Heart left ventricle (tissue), 13 donors: ENCODE measurements at regions not wholly inside any gene's neighbourhood (a gene's known extent, or its start where the extent isn't known, plus 50 kb on each side); places are given as distances from the start of the nearest gene placed in this dataset.

ENCODE experiments used
- POLR2A ChIP-seq, 2 donors: fragments of 450-650 bp; IDR thresholded peaks; one replicate each; pipeline ENCODE4 v1.6.1; 2017; ENCODE audit warnings: antibody characterized with exemption in 2 of 2, mild to moderate bottlenecking in 2 of 2, moderate library complexity in 2 of 2
- TF ChIP-seq, protein P1 (sequence below), 12 donors: fragments of 200-600 bp; sonication (generic) in 4 of 12; IDR thresholded peaks; one replicate each; pipeline versions ENCODE4 v1.5.0 to v1.8.0; 2018 to 2022; ENCODE audit warnings: antibody characterized with exemption in 12 of 12, mild to moderate bottlenecking in 5 of 12
- donor health status: ischemic (EF 13 %, LVEDD 7.1; RV severe dilation, severe dysfunction).
- donor health status: DM: no; HTN: yes; CAD: no.
- donor health status: DM: no; HTN: no; CAD: no.
- donor health status: ischemic (EF 25% LVEDD 6.9; RV normal size, moderate dysfunction).
- donor health status: ischemic (EF 25% LVEDD 5.7; RV mildly dilated, moderate dysfunction).
- donor health status: ischemic (EF 35%, LVEDD 5.7; RV mildly dilated, moderate dysfunction).
- donor health status: nonischemic (EF 11% LVEDD 7.7; RV severe dilation, severe dysfunction).
- donor health status: DM: yes; HTN: yes; CAD: no.
- donor health status: PGD.
- donor health status: ischemic (EF 29% LVEDD 5.4; RV normal size, mild dysfunction).
- donor health status: nonischemic (EF 23%, LVEDD 6.1; RV moderate dilation, normal function).

GRCh38 chr4:137660211-137660610 lies 127.9 kb upstream of the PCDH18 start:
- TF ChIP-seq POLR2A (IDR thresholded peaks at IDR 0.05), result no peak
- TF ChIP-seq, protein P1, sequence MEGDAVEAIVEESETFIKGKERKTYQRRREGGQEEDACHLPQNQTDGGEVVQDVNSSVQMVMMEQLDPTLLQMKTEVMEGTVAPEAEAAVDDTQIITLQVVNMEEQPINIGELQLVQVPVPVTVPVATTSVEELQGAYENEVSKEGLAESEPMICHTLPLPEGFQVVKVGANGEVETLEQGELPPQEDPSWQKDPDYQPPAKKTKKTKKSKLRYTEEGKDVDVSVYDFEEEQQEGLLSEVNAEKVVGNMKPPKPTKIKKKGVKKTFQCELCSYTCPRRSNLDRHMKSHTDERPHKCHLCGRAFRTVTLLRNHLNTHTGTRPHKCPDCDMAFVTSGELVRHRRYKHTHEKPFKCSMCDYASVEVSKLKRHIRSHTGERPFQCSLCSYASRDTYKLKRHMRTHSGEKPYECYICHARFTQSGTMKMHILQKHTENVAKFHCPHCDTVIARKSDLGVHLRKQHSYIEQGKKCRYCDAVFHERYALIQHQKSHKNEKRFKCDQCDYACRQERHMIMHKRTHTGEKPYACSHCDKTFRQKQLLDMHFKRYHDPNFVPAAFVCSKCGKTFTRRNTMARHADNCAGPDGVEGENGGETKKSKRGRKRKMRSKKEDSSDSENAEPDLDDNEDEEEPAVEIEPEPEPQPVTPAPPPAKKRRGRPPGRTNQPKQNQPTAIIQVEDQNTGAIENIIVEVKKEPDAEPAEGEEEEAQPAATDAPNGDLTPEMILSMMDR (IDR thresholded peaks at IDR 0.05), result no peak
